COLO668 (cell line): ENCODE measurements at regions not wholly inside any gene's neighbourhood (a gene's known extent, or its start where the extent isn't known, plus 50 kb on each side); places are given as distances from the start of the nearest gene placed in this dataset.

Source experiments
- DNase-seq: peaks from one replicate; lab custom pipeline; 2025; ENCODE audit not compliant: unreplicated experiment; lab: John Stamatoyannopoulos, UW

GRCh38 chr2:228722311-228722710 is 540.8 kb upstream of the SPHKAP start:
- DNase-seq: no peak

GRCh38 chr2:228720895-228721294 is 539.4 kb upstream of the SPHKAP start:
- no peak for DNase-seq

GRCh38 chr2:228709788-228710371 is 528.4 kb upstream of the SPHKAP start:
- no peak for DNase-seq

GRCh38 chr2:228707846-228708245 is 526.4 kb upstream of the SPHKAP start:
- DNase-seq: no peak

- DNase-seq: no peak
Observed at GRCh38 chr2:228705318-228705717, 523.8 kb upstream of the SPHKAP start.

GRCh38 chr2:228703152-228703551 is 521.7 kb upstream of the SPHKAP start:
- no peak for DNase-seq

GRCh38 chr2:228701506-228701905 is 520.0 kb upstream of the SPHKAP start:
- DNase-seq: no peak

GRCh38 chr2:228700638-228701037 is 519.2 kb upstream of the SPHKAP start:
- DNase-seq: no peak

- no peak for DNase-seq
Observed at GRCh38 chr2:228699888-228700287, 518.4 kb upstream of the SPHKAP start.

- DNase-seq: no peak
Observed at GRCh38 chr2:228699400-228699799, 517.9 kb upstream of the SPHKAP start.

GRCh38 chr2:228698963-228699362 is 517.5 kb upstream of the SPHKAP start:
- no peak for DNase-seq

- no peak for DNase-seq
Observed at GRCh38 chr2:228697456-228697855, 516.0 kb upstream of the SPHKAP start.

- no peak for DNase-seq
Observed at GRCh38 chr2:228690681-228691080, 509.2 kb upstream of the SPHKAP start.

GRCh38 chr2:228689053-228689452 is 507.6 kb upstream of the SPHKAP start:
- DNase-seq: no peak

GRCh38 chr2:228688007-228688645 is 506.6 kb upstream of the SPHKAP start:
- peak; percentile 29 for DNase-seq

- no peak for DNase-seq
Observed at GRCh38 chr2:228681979-228682378, 500.5 kb upstream of the SPHKAP start.

- DNase-seq: no peak
Observed at GRCh38 chr2:228681426-228681825, 499.9 kb upstream of the SPHKAP start.

GRCh38 chr2:228678110-228678509 is 496.6 kb upstream of the SPHKAP start:
- DNase-seq: no peak

- DNase-seq: no peak
Observed at GRCh38 chr2:228675646-228676045, 494.2 kb upstream of the SPHKAP start.

- no peak for DNase-seq
Observed at GRCh38 chr2:228675091-228675490, 493.6 kb upstream of the SPHKAP start.

GRCh38 chr2:228673876-228674554 is 492.5 kb upstream of the SPHKAP start:
- DNase-seq: no peak

- no peak for DNase-seq
Observed at GRCh38 chr2:228669690-228670089, 488.2 kb upstream of the SPHKAP start.
